Glutamatergic neuron (in vitro differentiated cells): ENCODE measurements at regions not wholly inside any gene's neighbourhood (a gene's known extent, or its start where the extent isn't known, plus 50 kb on each side); places are given as distances from the start of the nearest gene placed in this dataset.

ENCODE experiments used
- DNase-seq: peaks from one replicate; pipeline ENCODE4 v3.0.0; 2022
- H3K27ac Mint-ChIP-seq: one replicate; pipeline ENCODE4 v1.8.0; 2020; ENCODE audit warnings: mild to moderate bottlenecking, mixed read lengths, inconsistent platforms; ENCODE audit not compliant: unreplicated experiment
- H3K27me3 Mint-ChIP-seq: one replicate; pipeline ENCODE4 v1.8.0; 2020; ENCODE audit warnings: mild to moderate bottlenecking, moderate library complexity, mixed read lengths, inconsistent platforms; ENCODE audit not compliant: unreplicated experiment
- H3K36me3 Mint-ChIP-seq: one replicate; pipeline ENCODE4 v1.8.0; 2020; ENCODE audit warnings: mild to moderate bottlenecking, mixed read lengths, inconsistent platforms; ENCODE audit not compliant: unreplicated experiment
- H3K4me1 Mint-ChIP-seq: one replicate; pipeline ENCODE4 v1.8.0; 2020; ENCODE audit warnings: mild to moderate bottlenecking, low read depth, mixed read lengths, inconsistent platforms; ENCODE audit not compliant: unreplicated experiment
- H3K4me3 Mint-ChIP-seq: one replicate; pipeline ENCODE4 v1.8.0; 2020; ENCODE audit warnings: mild to moderate bottlenecking, mixed read lengths, inconsistent platforms; ENCODE audit not compliant: unreplicated experiment
- H3K9me3 Mint-ChIP-seq: one replicate; pipeline ENCODE4 v1.8.0; 2020; ENCODE audit warnings: mild to moderate bottlenecking, moderate library complexity, mixed read lengths, inconsistent platforms; ENCODE audit not compliant: unreplicated experiment
- TF ChIP-seq, protein P1 (sequence below): fragments of 200-600 bp; sonication (generic); IDR thresholded peaks from one replicate; pipeline ENCODE4 v1.5.0; 2021; ENCODE audit not compliant: partially characterized antibody, unreplicated experiment

DNA sequence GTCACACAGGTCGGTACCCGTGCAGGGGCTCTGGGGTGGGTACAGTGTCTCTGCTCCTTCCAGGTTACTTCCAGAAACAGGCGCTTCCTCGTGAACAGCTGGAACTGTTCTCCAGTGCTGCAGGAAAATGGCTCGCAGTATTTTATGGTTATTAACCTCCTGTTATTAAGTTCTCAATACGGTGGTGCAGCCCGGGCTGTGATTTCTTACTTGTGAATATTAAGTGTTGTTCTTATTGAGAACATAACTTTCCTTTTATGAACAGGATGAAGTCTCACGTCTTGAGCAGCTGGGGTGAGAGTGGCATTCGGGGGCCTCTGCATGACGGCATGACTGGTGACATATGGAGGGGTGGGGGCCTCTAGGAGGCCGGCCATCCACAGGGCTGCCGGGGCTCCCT lies 430.8 kb downstream of the GLRX3 start:
- no peak overlapping the region for H3K27ac Mint-ChIP-seq
- H3K4me1 Mint-ChIP-seq: no peaks in the 10 kb centered on the region
- TF ChIP-seq, protein P1, sequence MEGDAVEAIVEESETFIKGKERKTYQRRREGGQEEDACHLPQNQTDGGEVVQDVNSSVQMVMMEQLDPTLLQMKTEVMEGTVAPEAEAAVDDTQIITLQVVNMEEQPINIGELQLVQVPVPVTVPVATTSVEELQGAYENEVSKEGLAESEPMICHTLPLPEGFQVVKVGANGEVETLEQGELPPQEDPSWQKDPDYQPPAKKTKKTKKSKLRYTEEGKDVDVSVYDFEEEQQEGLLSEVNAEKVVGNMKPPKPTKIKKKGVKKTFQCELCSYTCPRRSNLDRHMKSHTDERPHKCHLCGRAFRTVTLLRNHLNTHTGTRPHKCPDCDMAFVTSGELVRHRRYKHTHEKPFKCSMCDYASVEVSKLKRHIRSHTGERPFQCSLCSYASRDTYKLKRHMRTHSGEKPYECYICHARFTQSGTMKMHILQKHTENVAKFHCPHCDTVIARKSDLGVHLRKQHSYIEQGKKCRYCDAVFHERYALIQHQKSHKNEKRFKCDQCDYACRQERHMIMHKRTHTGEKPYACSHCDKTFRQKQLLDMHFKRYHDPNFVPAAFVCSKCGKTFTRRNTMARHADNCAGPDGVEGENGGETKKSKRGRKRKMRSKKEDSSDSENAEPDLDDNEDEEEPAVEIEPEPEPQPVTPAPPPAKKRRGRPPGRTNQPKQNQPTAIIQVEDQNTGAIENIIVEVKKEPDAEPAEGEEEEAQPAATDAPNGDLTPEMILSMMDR: no peak
- H3K9me3 Mint-ChIP-seq: peaks cover 7% of the 10 kb centered on the region
- H3K4me3 Mint-ChIP-seq: no peak overlapping the region
- peaks cover 4% of the 10 kb centered on the region for H3K36me3 Mint-ChIP-seq
- H3K27me3 Mint-ChIP-seq: peaks cover 9% of the 10 kb centered on the region
- DNase-seq: no peak

DNA sequence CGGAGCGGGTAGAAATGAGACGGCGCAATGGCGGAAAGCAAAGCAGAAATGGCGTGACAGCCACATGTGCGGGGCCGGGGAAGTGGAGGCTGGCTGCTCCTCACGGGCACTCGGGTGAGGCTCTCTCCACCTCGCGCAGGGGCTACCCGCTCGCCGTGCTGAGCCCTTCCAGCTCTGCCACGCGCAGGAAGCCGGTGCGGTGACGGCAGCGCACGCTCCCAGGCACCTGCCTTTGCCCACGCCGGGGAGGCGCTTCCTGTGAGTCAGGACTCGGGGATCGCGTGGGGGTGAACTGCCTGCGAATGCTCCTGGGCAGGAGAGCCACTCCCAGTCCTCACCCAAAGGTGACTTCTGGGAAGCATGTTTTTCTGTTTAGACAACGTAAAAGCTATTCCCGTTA lies 431.2 kb downstream of the GLRX3 start:
- Mint-ChIP-seq H3K4me3 (no peak overlapping the region), H3K27ac (no peak overlapping the region), H3K4me1 (no peaks in the 10 kb centered on the region), H3K27me3 (peaks cover 9% of the 10 kb centered on the region), H3K9me3 (peaks cover 7% of the 10 kb centered on the region), H3K36me3 (peaks cover 4% of the 10 kb centered on the region)
- no peak for DNase-seq
- TF ChIP-seq, protein P1: no peak

DNA sequence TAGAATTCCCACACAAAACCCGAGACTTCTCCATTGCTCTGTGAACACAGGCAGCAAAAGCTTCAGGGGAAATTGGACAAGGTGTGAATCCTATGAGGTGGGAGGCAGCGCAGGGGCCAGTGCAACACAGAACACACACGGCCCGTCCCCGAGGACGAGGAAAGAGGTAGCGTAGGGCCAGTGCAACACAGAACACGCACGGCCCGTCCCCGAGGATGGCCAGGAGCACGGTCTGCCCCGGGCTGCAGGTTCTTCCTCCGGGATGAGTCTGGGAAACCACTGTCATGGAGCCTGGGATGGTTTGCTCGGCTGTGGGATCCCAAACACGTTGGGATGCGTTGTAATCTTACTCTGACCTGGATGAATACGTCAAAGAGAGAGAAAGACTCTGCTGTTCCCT lies 432.1 kb downstream of the GLRX3 start:
- Mint-ChIP-seq H3K36me3 (peaks cover 4% of the 10 kb centered on the region), H3K4me1 (no peaks in the 10 kb centered on the region), H3K27me3 (peaks cover 9% of the 10 kb centered on the region), H3K9me3 (peaks cover 8% of the 10 kb centered on the region), H3K4me3 (no peak overlapping the region), H3K27ac (no peak overlapping the region)
- DNase-seq: no peak
- TF ChIP-seq, protein P1: no peak

DNA sequence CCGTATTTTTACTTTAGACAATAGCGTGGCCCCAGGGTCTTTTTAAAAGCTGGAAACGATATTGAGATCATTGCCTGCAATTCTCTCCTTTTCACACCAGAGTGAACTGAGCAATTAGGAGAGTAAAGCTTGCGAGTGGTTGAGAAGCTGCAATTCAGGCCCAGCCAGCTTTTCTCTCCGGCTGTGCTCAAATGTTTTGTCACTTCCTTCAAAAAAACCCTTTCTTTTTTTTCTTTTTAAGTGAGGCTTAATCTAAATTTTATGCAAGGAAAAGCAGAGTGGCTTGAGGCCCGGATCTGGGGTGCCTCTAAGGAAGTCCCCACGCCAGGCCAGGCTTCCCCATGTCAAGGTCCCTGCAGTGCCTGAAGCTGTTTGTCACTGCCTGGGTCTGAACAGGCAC lies 433.9 kb downstream of the GLRX3 start:
- Mint-ChIP-seq H3K4me1 (no peaks in the 10 kb centered on the region), H3K9me3 (peaks cover 9% of the 10 kb centered on the region), H3K27ac (no peak overlapping the region), H3K36me3 (peaks cover 4% of the 10 kb centered on the region), H3K27me3 (peaks cover 9% of the 10 kb centered on the region), H3K4me3 (no peak overlapping the region)
- DNase-seq: no peak
- TF ChIP-seq, protein P1: no peak

DNA sequence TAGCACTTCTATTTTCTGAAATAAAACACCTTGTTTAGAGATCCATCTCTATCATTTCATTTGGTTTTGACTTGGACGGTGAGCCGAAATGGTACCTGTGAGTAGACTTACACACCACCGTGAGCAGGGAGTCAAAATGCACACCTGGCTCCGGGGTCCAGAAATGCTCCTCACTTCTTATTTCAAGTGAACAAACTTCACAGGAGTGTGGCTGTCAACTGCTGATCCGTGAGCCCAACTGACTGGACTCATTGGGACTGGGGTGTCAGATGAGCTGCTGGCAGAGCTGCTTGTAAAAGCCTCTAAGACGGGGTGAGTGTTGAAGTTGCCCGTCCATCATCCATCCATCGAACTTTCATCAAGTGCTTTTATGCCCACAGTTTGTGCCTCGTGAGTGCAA lies 435.5 kb downstream of the GLRX3 start:
- no peak for DNase-seq
- TF ChIP-seq, protein P1: no peak
- Mint-ChIP-seq H3K9me3 (peaks cover 13% of the 10 kb centered on the region), H3K27me3 (peaks cover 9% of the 10 kb centered on the region), H3K36me3 (peaks cover 10% of the 10 kb centered on the region), H3K4me3 (no peak overlapping the region), H3K27ac (no peak overlapping the region), H3K4me1 (no peaks in the 10 kb centered on the region)
